Stimulated activated CD4-positive, alpha-beta T cell treated with anti-CD3 and anti-CD28 coated beads, TNF-alpha, amount 100 ng/mL, for 24 hours (primary cell): ENCODE measurements at regions not wholly inside any gene's neighbourhood (a gene's known extent, or its start where the extent isn't known, plus 50 kb on each side); places are given as distances from the start of the nearest gene placed in this dataset.
"Not testable (repeated sequence)": the region's sequence is repeated elsewhere in the genome, so short reads cannot be mapped to it uniquely, and the experiment has no call there.

Experiments
- DNase-seq, 3 experiments: peaks; one replicate each; pipeline ENCODE4 v3.0.0-alpha.2; 2020; ENCODE audit warnings: low read depth in 3 of 3

GRCh38 chr14:30369502-30370180 lies 189.3 kb upstream of the G2E3 start:
- no peak for DNase-seq

GRCh38 chr14:30373053-30373452 lies 185.9 kb upstream of the G2E3 start:
- no peak for DNase-seq

- DNase-seq = no peak
Observed at GRCh38 chr14:30373526-30373925, 185.4 kb upstream of the G2E3 start.

GRCh38 chr14:30375296-30375892 lies 183.6 kb upstream of the G2E3 start:
- peak; percentile 26 to 60 (median 32) for DNase-seq

- no peak for DNase-seq
Observed at GRCh38 chr14:30381861-30382480, 177.0 kb upstream of the G2E3 start.

- DNase-seq = no peak
Observed at GRCh38 chr14:30385925-30386324, 173.0 kb upstream of the G2E3 start.

GRCh38 chr14:30387871-30388270 lies 171.1 kb upstream of the G2E3 start:
- DNase-seq = no peak

- no peak for DNase-seq
Observed at GRCh38 chr14:30389134-30389876, 169.7 kb upstream of the G2E3 start.

- no peak for DNase-seq
Observed at GRCh38 chr14:30389877-30390385, 169.0 kb upstream of the G2E3 start.

GRCh38 chr14:30395065-30395464 lies 163.9 kb upstream of the G2E3 start:
- DNase-seq = no peak

GRCh38 chr14:30402846-30403245 lies 156.1 kb upstream of the G2E3 start:
- no peak for DNase-seq

- DNase-seq = no peak
Observed at GRCh38 chr14:30403791-30404190, 155.2 kb upstream of the G2E3 start.

- not testable (repeated sequence) for DNase-seq
Observed at GRCh38 chr14:30409508-30410015, 149.4 kb upstream of the G2E3 start.

GRCh38 chr14:30410986-30411385 lies 148.0 kb upstream of the G2E3 start:
- DNase-seq = no peak

- not testable (repeated sequence) for DNase-seq
Observed at GRCh38 chr14:30413184-30413583, 145.8 kb upstream of the G2E3 start.

GRCh38 chr14:30417121-30417520 lies 141.8 kb upstream of the G2E3 start:
- no peak for DNase-seq

- no peak for DNase-seq
Observed at GRCh38 chr14:30417999-30418398, 141.0 kb upstream of the G2E3 start.

- DNase-seq = no peak
Observed at GRCh38 chr14:30419037-30419436, 139.9 kb upstream of the G2E3 start.

- no peak for DNase-seq
Observed at GRCh38 chr14:30420515-30420914, 138.4 kb upstream of the G2E3 start.

GRCh38 chr14:30426463-30426862 lies 132.5 kb upstream of the G2E3 start:
- DNase-seq = no peak

- no peak for DNase-seq
Observed at GRCh38 chr14:30427401-30427800, 131.6 kb upstream of the G2E3 start.

- DNase-seq = no peak
Observed at GRCh38 chr14:30427846-30428245, 131.1 kb upstream of the G2E3 start.
